ENCODE measurements at regions not wholly inside any gene's neighbourhood (a gene's known extent, or its start where the extent isn't known, plus 50 kb on each side); places are given as distances from the start of the nearest gene placed in this dataset.

GRCh38 chr17:72031219-72031884 lies 89.5 kb upstream of the SOX9 start:
- H2AFZ ChIP-seq (ENCODE audit: low read length) = no peak overlapping the region

More at GRCh38 chr17:72031219-72031884, 89.5 kb upstream of the SOX9 start:
- no peak overlapping the region for H3K14ac ChIP-seq (ENCODE audit: insufficient read length)
- H4K8ac ChIP-seq (ENCODE audit: extremely low read depth, insufficient read depth, low read length) = no peak overlapping the region
- no peak overlapping the region; the same call in 1 of the 2 replicates for H2AK5ac ChIP-seq (ENCODE audit: low read depth, low read length)
- H3K9ac ChIP-seq (replicated peaks in 1 of 4; ENCODE audit: extremely low read depth in 1 of 4, low read depth in 3 of 4, low read length in 3 of 4) = no peak overlapping the region
- peaks cover 0 to 6% (median 4%) of the 10 kb centered on the region in 4 experiments; a peak in 4 of 7 replicates for H3K4me1 ChIP-seq (replicated peaks in 1 of 4; ENCODE audit: control insufficient read depth in 3 of 4, insufficient read depth in 4 of 4, low read length in 3 of 4)
- H3K4ac ChIP-seq (replicated peaks; ENCODE audit: insufficient read length, low read depth, low read length) = no peak overlapping the region
- ChIA-PET CTCF (ENCODE audit: partially characterized antibody) (interaction anchor here (0.6 to 2.1 kb wide), 5 partner anchors 19 to 560 kb away, joined by 3 to 12 read pairs (median 3); no protein-coding TSS in a partner anchor), POLR2A (ENCODE audit: partially characterized antibody) (no interaction called here)
- H4K20me1 ChIP-seq (replicated peaks in 1 of 2; ENCODE audit: control insufficient read depth in 1 of 2, insufficient read depth in 2 of 2, low read length in 2 of 2) = no peaks in the 10 kb centered on the region
- H3K79me2 ChIP-seq (ENCODE audit: control insufficient read depth in 1 of 2, insufficient read depth in 2 of 2, low read length in 2 of 2) = no peaks in the 10 kb centered on the region
- no peak for DNase-seq (ENCODE audit: low read depth in 1 of 2, low spot score in 2 of 2)
- H3K27me3 ChIP-seq (replicated peaks in 1 of 4; ENCODE audit: control insufficient read depth in 3 of 4, extremely low read depth in 1 of 4, insufficient read depth in 3 of 4, low read length in 3 of 4) = peaks cover 0 to 7% (median 3%) of the 10 kb centered on the region in 4 experiments; a peak in 3 of 7 replicates
- H3K4me3 ChIP-seq (ENCODE audit: extremely low read depth in 1 of 4, insufficient read depth in 2 of 4, low read depth in 3 of 4, low read length in 4 of 4) = peak overlapping the region in 1 of 4 experiments; percentile 56; a peak in 1 of 8 replicates
- no peak overlapping the region for H2BK5ac ChIP-seq (ENCODE audit: low read depth, low read length)
- no peaks in the 10 kb centered on the region for H3K36me3 ChIP-seq (ENCODE audit: control insufficient read depth in 2 of 4, insufficient read depth in 4 of 4, low read length in 3 of 4)
- H4K5ac ChIP-seq (ENCODE audit: insufficient read length, low read depth, low read length) = no peak overlapping the region
- H4K91ac ChIP-seq (replicated peaks; ENCODE audit: insufficient read length, low read length) = no peak overlapping the region
- FAIRE-seq = no peak
- peaks cover 4% of the 10 kb centered on the region; the same call in 1 of the 2 replicates for H3K23me2 ChIP-seq (ENCODE audit: low read depth, low read length)
- no peak overlapping the region for H2BK120ac ChIP-seq (replicated peaks; ENCODE audit: low read depth, low read length)
- no peak overlapping the region for H3K27ac ChIP-seq (ENCODE audit: low read depth, low read length)
- H3K56ac ChIP-seq (replicated peaks; ENCODE audit: insufficient read length, low read depth, low read length) = no peak overlapping the region
- no peak overlapping the region for H3K23ac ChIP-seq (ENCODE audit: insufficient read length)
- no peak overlapping the region; the same call in 1 of the 2 replicates for H2BK20ac ChIP-seq (ENCODE audit: low read length)
- no peak overlapping the region for H2BK15ac ChIP-seq (ENCODE audit: low read length)
- no peaks in the 10 kb centered on the region for H3K79me1 ChIP-seq (ENCODE audit: low read depth, low read length)
- H3K18ac ChIP-seq (ENCODE audit: extremely low read depth, low read length) = no peak overlapping the region
- H3K9me3 ChIP-seq (ENCODE audit: insufficient read depth in 2 of 2, low read depth in 1 of 2, low read length in 1 of 2) = no peaks in the 10 kb centered on the region
- WGBS, 2 experiments (ENCODE audit: extremely low coverage in 1 of 2, insufficient coverage in 1 of 2, insufficient read length in 1 of 2, insufficient replicate concordance in 2 of 2, low coverage in 1 of 2, low lambda C conversion rate in 2 of 2, missing lambda C conversion rate in 1 of 2) = 82% methylated on average over 8 of the region's 8 CpGs; no CpG with 5 or more reads in 1 of the 2 experiments
- H3K4me2 ChIP-seq (ENCODE audit: insufficient read depth in 1 of 2, low read depth in 2 of 2, low read length in 2 of 2) = peak overlapping the region in 1 of 2 experiments; percentile 51; a peak in 2 of 4 replicates
- H2BK12ac ChIP-seq (ENCODE audit: low read depth, low read length) = no peak overlapping the region
